ENCODE measurements at regions not wholly inside any gene's neighbourhood (a gene's known extent, or its start where the extent isn't known, plus 50 kb on each side); places are given as distances from the start of the nearest gene placed in this dataset.

- TF ChIP-seq FOXP2 (optimal IDR thresholded peaks at IDR 0.05; ENCODE audit: borderline replicate concordance, extremely low read depth, extremely low read length, insufficient read depth): no peak
- no peak for TF ChIP-seq POLR2AphosphoS5 (IDR thresholded peaks at IDR 0.05; ENCODE audit: low read depth, low read length)
- TF ChIP-seq, protein P1, sequence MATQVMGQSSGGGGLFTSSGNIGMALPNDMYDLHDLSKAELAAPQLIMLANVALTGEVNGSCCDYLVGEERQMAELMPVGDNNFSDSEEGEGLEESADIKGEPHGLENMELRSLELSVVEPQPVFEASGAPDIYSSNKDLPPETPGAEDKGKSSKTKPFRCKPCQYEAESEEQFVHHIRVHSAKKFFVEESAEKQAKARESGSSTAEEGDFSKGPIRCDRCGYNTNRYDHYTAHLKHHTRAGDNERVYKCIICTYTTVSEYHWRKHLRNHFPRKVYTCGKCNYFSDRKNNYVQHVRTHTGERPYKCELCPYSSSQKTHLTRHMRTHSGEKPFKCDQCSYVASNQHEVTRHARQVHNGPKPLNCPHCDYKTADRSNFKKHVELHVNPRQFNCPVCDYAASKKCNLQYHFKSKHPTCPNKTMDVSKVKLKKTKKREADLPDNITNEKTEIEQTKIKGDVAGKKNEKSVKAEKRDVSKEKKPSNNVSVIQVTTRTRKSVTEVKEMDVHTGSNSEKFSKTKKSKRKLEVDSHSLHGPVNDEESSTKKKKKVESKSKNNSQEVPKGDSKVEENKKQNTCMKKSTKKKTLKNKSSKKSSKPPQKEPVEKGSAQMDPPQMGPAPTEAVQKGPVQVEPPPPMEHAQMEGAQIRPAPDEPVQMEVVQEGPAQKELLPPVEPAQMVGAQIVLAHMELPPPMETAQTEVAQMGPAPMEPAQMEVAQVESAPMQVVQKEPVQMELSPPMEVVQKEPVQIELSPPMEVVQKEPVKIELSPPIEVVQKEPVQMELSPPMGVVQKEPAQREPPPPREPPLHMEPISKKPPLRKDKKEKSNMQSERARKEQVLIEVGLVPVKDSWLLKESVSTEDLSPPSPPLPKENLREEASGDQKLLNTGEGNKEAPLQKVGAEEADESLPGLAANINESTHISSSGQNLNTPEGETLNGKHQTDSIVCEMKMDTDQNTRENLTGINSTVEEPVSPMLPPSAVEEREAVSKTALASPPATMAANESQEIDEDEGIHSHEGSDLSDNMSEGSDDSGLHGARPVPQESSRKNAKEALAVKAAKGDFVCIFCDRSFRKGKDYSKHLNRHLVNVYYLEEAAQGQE (IDR thresholded peaks at IDR 0.05; ENCODE audit: insufficient read depth in 1 of 2, low read depth in 2 of 2, low read length in 2 of 2): no peak
- no peak for TF ChIP-seq SIN3A (IDR thresholded peaks at IDR 0.05; ENCODE audit: borderline replicate concordance, insufficient read depth, low read length)
- TF ChIP-seq TAF1 (IDR thresholded peaks at IDR 0.05; ENCODE audit: borderline replicate concordance, insufficient read depth, low read length): no peak
Measured at GRCh38 chr13:99827011-99827772, 144.4 kb downstream of the ZIC5 start.

GRCh38 chr13:99823961-99824360, 147.6 kb downstream of the ZIC5 start:
- no peak for TF ChIP-seq TAF1 (IDR thresholded peaks at IDR 0.05; ENCODE audit: borderline replicate concordance, insufficient read depth, low read length)
- TF ChIP-seq, protein P1 (IDR thresholded peaks at IDR 0.05; ENCODE audit: insufficient read depth in 1 of 2, low read depth in 2 of 2, low read length in 2 of 2): no peak
- no peak for TF ChIP-seq POLR2AphosphoS5 (IDR thresholded peaks at IDR 0.05; ENCODE audit: low read depth, low read length)
- TF ChIP-seq FOXP2 (optimal IDR thresholded peaks at IDR 0.05; ENCODE audit: borderline replicate concordance, extremely low read depth, extremely low read length, insufficient read depth): no peak
- TF ChIP-seq SIN3A (IDR thresholded peaks at IDR 0.05; ENCODE audit: borderline replicate concordance, insufficient read depth, low read length): no peak

- TF ChIP-seq FOXP2 (optimal IDR thresholded peaks at IDR 0.05; ENCODE audit: borderline replicate concordance, extremely low read depth, extremely low read length, insufficient read depth) (no peak), SIN3A (IDR thresholded peaks at IDR 0.05; ENCODE audit: borderline replicate concordance, insufficient read depth, low read length) (no peak), POLR2AphosphoS5 (IDR thresholded peaks at IDR 0.05; ENCODE audit: low read depth, low read length) (no peak), TAF1 (IDR thresholded peaks at IDR 0.05; ENCODE audit: borderline replicate concordance, insufficient read depth, low read length) (no peak)
- TF ChIP-seq, protein P1 (IDR thresholded peaks at IDR 0.05; ENCODE audit: insufficient read depth in 1 of 2, low read depth in 2 of 2, low read length in 2 of 2): no peak
Measured at GRCh38 chr13:99822820-99823219, 148.7 kb downstream of the ZIC5 start.

GRCh38 chr13:99821741-99822140, 149.8 kb downstream of the ZIC5 start:
- TF ChIP-seq POLR2AphosphoS5 (IDR thresholded peaks at IDR 0.05; ENCODE audit: low read depth, low read length) (no peak), SIN3A (IDR thresholded peaks at IDR 0.05; ENCODE audit: borderline replicate concordance, insufficient read depth, low read length) (no peak), FOXP2 (optimal IDR thresholded peaks at IDR 0.05; ENCODE audit: borderline replicate concordance, extremely low read depth, extremely low read length, insufficient read depth) (no peak), TAF1 (IDR thresholded peaks at IDR 0.05; ENCODE audit: borderline replicate concordance, insufficient read depth, low read length) (no peak)
- TF ChIP-seq, protein P1 (IDR thresholded peaks at IDR 0.05; ENCODE audit: insufficient read depth in 1 of 2, low read depth in 2 of 2, low read length in 2 of 2): no peak

All from PFSK-1 (cell line).